GM12891 (cell line): ENCODE measurements at regions not wholly inside any gene's neighbourhood (a gene's known extent, or its start where the extent isn't known, plus 50 kb on each side); places are given as distances from the start of the nearest gene placed in this dataset.

ENCODE experiments used
- DNase-seq: peaks from one replicate; pipeline ENCODE4 v3.0.0; 2011; ENCODE audit warnings: low spot score; ENCODE audit not compliant: insufficient read length
- FAIRE-seq: peaks from 2 replicates; lab custom pipeline; 2011; peaks lifted over from hg19 to GRCh38; lab: Jason Lieb, UNC
- PAX5 ChIP-seq: IDR thresholded peaks from 2 replicates; pipeline ENCODE4 v1.6.1; 2011; ENCODE audit warnings: low read length, moderate library complexity, mild to moderate bottlenecking; ENCODE audit not compliant: insufficient read depth, severe bottlenecking
- POLR2A ChIP-seq: IDR thresholded peaks from 2 replicates; pipeline ENCODE4 v1.6.1; 2011; ENCODE audit warnings: low read depth, low read length, control low read depth
- POLR2AphosphoS5 ChIP-seq: IDR thresholded peaks from 2 replicates; pipeline ENCODE4 v1.6.1; 2011; ENCODE audit warnings: low read depth, low read length, control low read depth
- POU2F2 ChIP-seq: IDR thresholded peaks from 2 replicates; pipeline ENCODE4 v1.6.1; 2011; ENCODE audit warnings: low read depth, mild to moderate bottlenecking, control low read depth, low read length, moderate library complexity
- SPI1 ChIP-seq: IDR thresholded peaks from 2 replicates; pipeline ENCODE4 v1.6.1; 2011; ENCODE audit warnings: low read depth, low read length, control low read depth
- TAF1 ChIP-seq: IDR thresholded peaks from 2 replicates; pipeline ENCODE4 v1.6.1; 2011; ENCODE audit warnings: low read depth, low read length, control low read depth

- no peak for TF ChIP-seq PAX5
- no peak for TF ChIP-seq POLR2AphosphoS5
- no peak for TF ChIP-seq POLR2A
- no peak for TF ChIP-seq SPI1
- no peak for TF ChIP-seq TAF1
- no peak for TF ChIP-seq POU2F2
- DNase-seq (no peak), FAIRE-seq (no peak)
These were observed 336.8 kb downstream of the KCNJ3 start for GRCh38 chr2:155035308-155035707.

- TF ChIP-seq POLR2AphosphoS5 (no peak), TAF1 (no peak), PAX5 (no peak), POLR2A (no peak), SPI1 (no peak), POU2F2 (no peak)
- DNase-seq (no peak), FAIRE-seq (no peak)
These were observed 335.2 kb downstream of the KCNJ3 start for GRCh38 chr2:155033652-155034051.

GRCh38 chr2:155030296-155030695 is 331.8 kb downstream of the KCNJ3 start:
- DNase-seq (no peak), FAIRE-seq (no peak)
- TF ChIP-seq POLR2A (no peak), POU2F2 (no peak), SPI1 (no peak)

- DNase-seq (no peak), FAIRE-seq (no peak)
- no peak for TF ChIP-seq POLR2AphosphoS5
- TF ChIP-seq POLR2A = no peak
- no peak for TF ChIP-seq POU2F2
- no peak for TF ChIP-seq SPI1
- no peak for TF ChIP-seq TAF1
- TF ChIP-seq PAX5 = no peak
These were observed 328.2 kb downstream of the KCNJ3 start for GRCh38 chr2:155026651-155027174.

- FAIRE-seq = no peak
- DNase-seq = no peak
- TF ChIP-seq SPI1 (no peak), POU2F2 (no peak), POLR2A (no peak), TAF1 (no peak), PAX5 (no peak), POLR2AphosphoS5 (no peak)
These were observed 325.2 kb downstream of the KCNJ3 start for GRCh38 chr2:155023674-155024073.

GRCh38 chr2:155022531-155022930 is 324.0 kb downstream of the KCNJ3 start:
- DNase-seq (no peak), FAIRE-seq (no peak)
- TF ChIP-seq POU2F2 (no peak), PAX5 (no peak), POLR2A (no peak), POLR2AphosphoS5 (no peak), SPI1 (no peak), TAF1 (no peak)

GRCh38 chr2:155021618-155022017 is 323.1 kb downstream of the KCNJ3 start:
- DNase-seq = no peak
- FAIRE-seq = no peak
- TF ChIP-seq POLR2AphosphoS5 (no peak), PAX5 (no peak), POLR2A (no peak), TAF1 (no peak), SPI1 (no peak), POU2F2 (no peak)

- TF ChIP-seq SPI1 = no peak
- TF ChIP-seq POU2F2 = no peak
- no peak for TF ChIP-seq POLR2AphosphoS5
- TF ChIP-seq PAX5 = no peak
- no peak for TF ChIP-seq TAF1
- no peak for TF ChIP-seq POLR2A
- DNase-seq (no peak), FAIRE-seq (no peak)
These were observed 321.8 kb downstream of the KCNJ3 start for GRCh38 chr2:155020246-155020645.

- DNase-seq (no peak), FAIRE-seq (no peak)
- TF ChIP-seq POU2F2 (no peak), PAX5 (no peak), TAF1 (no peak), POLR2AphosphoS5 (no peak), POLR2A (no peak), SPI1 (no peak)
These were observed 312.4 kb downstream of the KCNJ3 start for GRCh38 chr2:155010925-155011324.

- no peak for FAIRE-seq
- no peak for DNase-seq
- TF ChIP-seq POU2F2 = no peak
- no peak for TF ChIP-seq POLR2AphosphoS5
- no peak for TF ChIP-seq SPI1
- no peak for TF ChIP-seq POLR2A
- no peak for TF ChIP-seq PAX5
- TF ChIP-seq TAF1 = no peak
These were observed 296.9 kb downstream of the KCNJ3 start for GRCh38 chr2:154995361-154995760.

GRCh38 chr2:154992826-154993225 is 294.3 kb downstream of the KCNJ3 start:
- DNase-seq = no peak
- TF ChIP-seq SPI1 = no peak
- TF ChIP-seq POLR2AphosphoS5 = no peak
- no peak for TF ChIP-seq POU2F2
- no peak for TF ChIP-seq TAF1
- no peak for TF ChIP-seq PAX5
- TF ChIP-seq POLR2A = no peak
- FAIRE-seq = no peak
